Endothelial cell of umbilical vein (primary cell): ENCODE measurements at regions not wholly inside any gene's neighbourhood (a gene's known extent, or its start where the extent isn't known, plus 50 kb on each side); places are given as distances from the start of the nearest gene placed in this dataset.

Experiments used
- BruUV-seq: library from RNA; stranded (reverse); fragments of 400-500 nt; replicated peaks from 2 replicates; lab custom pipeline; 2021; lab: Mats Ljungman, UMichigan
- CTCF ChIA-PET: fragments of 300-600, 350-600 bp; sonication (Branson Sonifier 250); formaldehyde crosslinking; loops from one replicate; lab custom pipeline; 2021; ENCODE audit warnings: antibody characterized with exemption, inconsistent platforms; lab: Charles Lee
- POLR2A ChIA-PET: fragments of 300-600, 350-600 bp; sonication (Branson Sonifier 250); formaldehyde crosslinking; loops from one replicate; lab custom pipeline; 2021; ENCODE audit warnings: antibody characterized with exemption, inconsistent platforms; lab: Charles Lee
- DNase-seq: peaks from one replicate; pipeline ENCODE4 v3.0.0-alpha.2; 2011; ENCODE audit warnings: low read depth, low spot score
- FAIRE-seq: peaks from 2 replicates; lab custom pipeline; 2011; peaks lifted over from hg19 to GRCh38; lab: Jason Lieb, UNC
- H2AFZ ChIP-seq: 2 replicates; pipeline ENCODE4 v1.6.0; 2012; ENCODE audit warnings: low read depth, low read length, control low read depth, inconsistent platforms
- H3K27ac ChIP-seq: 2 replicates; pipeline ENCODE4 v1.5.1; 2011; ENCODE audit warnings: low read depth, mild to moderate bottlenecking, control low read depth, low read length, moderate library complexity; ENCODE audit not compliant: insufficient read depth
- H3K27me3 ChIP-seq, 2 experiments: 2 replicates each; pipeline versions ENCODE4 v1.6.0 to v1.6.1; 2011; ENCODE audit warnings: low read length in 2 of 2, mixed read lengths in 1 of 2; ENCODE audit not compliant: control insufficient read depth in 2 of 2, insufficient read depth in 2 of 2
- H3K36me3 ChIP-seq, 2 experiments: 2 replicates in 1 of 2; 3 replicates in 1 of 2; pipeline ENCODE4 v1.5.1; 2011; ENCODE audit warnings: low read length in 2 of 2, mild to moderate bottlenecking in 1 of 2, moderate library complexity in 1 of 2; ENCODE audit not compliant: control insufficient read depth in 2 of 2, insufficient read depth in 2 of 2; ENCODE audit errors: extremely low read depth in 1 of 2
- H3K4me1 ChIP-seq: 3 replicates; pipeline ENCODE4 v1.5.1; 2011; ENCODE audit warnings: mild to moderate bottlenecking, low read length; ENCODE audit not compliant: control insufficient read depth, insufficient read depth; ENCODE audit errors: extremely low read depth
- H3K4me2 ChIP-seq: 2 replicates; pipeline ENCODE4 v1.6.1; 2011; ENCODE audit warnings: low read length, control low read depth, mixed read lengths; ENCODE audit not compliant: insufficient read depth
- H3K4me3 ChIP-seq, 3 experiments: fragments of 200-600 bp in 1 of 3; sonication (generic), shearing (Covaris generic) in 1 of 3; replicated peaks in 1 of 3; 2 replicates each; pipeline ENCODE4 v1.5.1; 2011 to 2016; ENCODE audit warnings: control low read depth in 3 of 3, low read length in 3 of 3, mild to moderate bottlenecking in 2 of 3, inconsistent platforms in 1 of 3, low read depth in 1 of 3, moderate library complexity in 1 of 3; ENCODE audit not compliant: insufficient read depth in 1 of 3
- H3K79me2 ChIP-seq: 2 replicates; pipeline ENCODE4 v1.6.0; 2012; ENCODE audit warnings: low read length, inconsistent platforms; ENCODE audit not compliant: control insufficient read depth, insufficient read depth
- H3K9ac ChIP-seq: replicated peaks from 2 replicates; pipeline ENCODE3; 2011; ENCODE audit warnings: low read length, control low read depth; ENCODE audit not compliant: insufficient read depth; ENCODE audit errors: extremely low read depth
- H3K9me1 ChIP-seq: replicated peaks from 3 replicates; pipeline ENCODE4 v1.6.0; 2011; ENCODE audit warnings: mild to moderate bottlenecking, low read length; ENCODE audit not compliant: control insufficient read depth, insufficient read depth; ENCODE audit errors: extremely low read depth
- H3K9me3 ChIP-seq: replicated peaks from 2 replicates; pipeline ENCODE4 v1.5.1; 2012; ENCODE audit warnings: low read length, inconsistent platforms; ENCODE audit not compliant: control insufficient read depth, insufficient read depth
- H4K20me1 ChIP-seq: replicated peaks from 2 replicates; pipeline ENCODE3; 2011; ENCODE audit warnings: mild to moderate bottlenecking, low read length; ENCODE audit not compliant: control insufficient read depth, insufficient read depth; ENCODE audit errors: extremely low read depth
- CTCF ChIP-seq, 2 donors: IDR thresholded peaks; 1 replicate in 1 of 2; 2 replicates in 1 of 2; pipeline ENCODE4 v1.5.1; 2011; ENCODE audit warnings: low read length in 2 of 2, mild to moderate bottlenecking in 2 of 2, moderate library complexity in 2 of 2, control low read depth in 1 of 2, inconsistent platforms in 1 of 2, low read depth in 1 of 2; ENCODE audit not compliant: insufficient read depth in 1 of 2; ENCODE audit errors: extremely low read depth in 1 of 2
- EZH2 ChIP-seq: IDR thresholded peaks from 2 replicates; pipeline ENCODE4 v1.6.1; 2012; ENCODE audit warnings: borderline replicate concordance, low read depth, mild to moderate bottlenecking, moderate library complexity, low read length, inconsistent platforms; ENCODE audit not compliant: severe bottlenecking
- FOS ChIP-seq: IDR thresholded peaks from 2 replicates; pipeline ENCODE4 v1.6.1; 2011; ENCODE audit warnings: mild to moderate bottlenecking, low read length, moderate library complexity, borderline replicate concordance; ENCODE audit not compliant: insufficient read depth
- GATA2 ChIP-seq: IDR thresholded peaks from 2 replicates; pipeline ENCODE4 v1.7.0; 2011; ENCODE audit warnings: low read depth, mild to moderate bottlenecking, moderate library complexity, mixed read lengths, low read length; ENCODE audit not compliant: insufficient read length, insufficient read depth
- JUN ChIP-seq: IDR thresholded peaks from 2 replicates; pipeline ENCODE4 v1.6.1; 2011; ENCODE audit warnings: borderline replicate concordance, low read depth; ENCODE audit not compliant: insufficient read length, insufficient read depth
- MAX ChIP-seq: IDR thresholded peaks from 2 replicates; pipeline ENCODE4 v1.6.1; 2011; ENCODE audit not compliant: insufficient read depth, insufficient read length
- MYC ChIP-seq: IDR thresholded peaks from one replicate; pipeline ENCODE4 v1.6.1; 2011; ENCODE audit warnings: mild to moderate bottlenecking, low read depth, low read length
- POLR2A ChIP-seq: IDR thresholded peaks from 2 replicates; pipeline ENCODE4 v1.6.1; 2012; ENCODE audit warnings: low read depth, mild to moderate bottlenecking, control low read depth, low read length
- POLR2AphosphoS5 ChIP-seq: IDR thresholded peaks from 2 replicates; pipeline ENCODE4 v1.6.1; 2012; ENCODE audit warnings: low read depth, mild to moderate bottlenecking, control low read depth, low read length, moderate library complexity; ENCODE audit not compliant: insufficient read depth
- dilution Hi-C: fragments of 300-500 bp; cut with MboI; formaldehyde crosslinking; loops from one replicate; pipeline ENCODE4 v1.15.0; 2019; ENCODE audit warnings: low sequenced_read_pairs; ENCODE audit not compliant: extremely low pct_ligation_motif_present
- intact Hi-C: fragments of 100-400 bp; cut with micrococcal nuclease; formaldehyde crosslinking; loops from one replicate; pipeline ENCODE4 v1.10.0; 2022

- intact Hi-C loops (loop anchor here (1.0 to 5.0 kb wide), 7 partner anchors 9 to 457 kb away; no protein-coding TSS in a partner anchor), dilution Hi-C loops (no loop called here)
- Histone ChIP-seq H3K9me3 (no peaks in the 10 kb centered on the region), H3K79me2 (no peaks in the 10 kb centered on the region), H3K4me3 (no peak overlapping the region), H3K9ac (peak overlapping the region; percentile 23), H3K27ac (peak overlapping the region; percentile 85), H4K20me1 (no peaks in the 10 kb centered on the region), H3K4me2 (peak overlapping the region; percentile 57), H3K36me3 (no peaks in the 10 kb centered on the region), H3K9me1 (no peaks in the 10 kb centered on the region), H3K4me1 (peaks cover 61% of the 10 kb centered on the region), H3K27me3 (no peaks in the 10 kb centered on the region), H2AFZ (peak overlapping the region; percentile 13)
- FAIRE-seq (peak; percentile 94), DNase-seq (peak; percentile 62)
- CTCF ChIA-PET: interaction anchor here (1.0 to 2.7 kb wide), 4 partner anchors 8 to 208 kb away, joined by 3 to 10 read pairs (median 4); no protein-coding TSS in a partner anchor
- peak; percentile 72 for TF ChIP-seq FOS
- TF ChIP-seq GATA2: no peak
- peak; percentile 36 for TF ChIP-seq JUN
- no peak for TF ChIP-seq CTCF (IDR thresholded peaks at IDR 0.05; ENCODE audit: extremely low read depth in 1 of 2, insufficient read depth in 1 of 2, low read depth in 1 of 2, low read length in 2 of 2)
- peak; percentile 62 for TF ChIP-seq POLR2AphosphoS5
- TF ChIP-seq MAX: no peak
- TF ChIP-seq POLR2A: no peak
- no peak for TF ChIP-seq MYC
- TF ChIP-seq EZH2: no peak
- BruUV-seq: no TSS peak
- POLR2A ChIA-PET: interaction anchor here (0.7 kb wide), 1 partner anchor 493 kb away, joined by 3 read pairs; no protein-coding TSS in a partner anchor
Observed at GRCh38 chr7:50954716-50955115, 172.0 kb upstream of the GRB10 start.
